ENCODE measurements at regions not wholly inside any gene's neighbourhood (a gene's known extent, or its start where the extent isn't known, plus 50 kb on each side); places are given as distances from the start of the nearest gene placed in this dataset.

- Histone ChIP-seq H3K4me3 (replicated peaks; ENCODE audit: low read depth, low read length) (no peak overlapping the region), H3K27me3 (replicated peaks; ENCODE audit: control insufficient read depth, insufficient read depth, low read length) (no peaks in the 10 kb centered on the region), H3K36me3 (ENCODE audit: control insufficient read depth, insufficient read depth, low read length) (no peaks in the 10 kb centered on the region)
- TF ChIP-seq, protein P1, sequence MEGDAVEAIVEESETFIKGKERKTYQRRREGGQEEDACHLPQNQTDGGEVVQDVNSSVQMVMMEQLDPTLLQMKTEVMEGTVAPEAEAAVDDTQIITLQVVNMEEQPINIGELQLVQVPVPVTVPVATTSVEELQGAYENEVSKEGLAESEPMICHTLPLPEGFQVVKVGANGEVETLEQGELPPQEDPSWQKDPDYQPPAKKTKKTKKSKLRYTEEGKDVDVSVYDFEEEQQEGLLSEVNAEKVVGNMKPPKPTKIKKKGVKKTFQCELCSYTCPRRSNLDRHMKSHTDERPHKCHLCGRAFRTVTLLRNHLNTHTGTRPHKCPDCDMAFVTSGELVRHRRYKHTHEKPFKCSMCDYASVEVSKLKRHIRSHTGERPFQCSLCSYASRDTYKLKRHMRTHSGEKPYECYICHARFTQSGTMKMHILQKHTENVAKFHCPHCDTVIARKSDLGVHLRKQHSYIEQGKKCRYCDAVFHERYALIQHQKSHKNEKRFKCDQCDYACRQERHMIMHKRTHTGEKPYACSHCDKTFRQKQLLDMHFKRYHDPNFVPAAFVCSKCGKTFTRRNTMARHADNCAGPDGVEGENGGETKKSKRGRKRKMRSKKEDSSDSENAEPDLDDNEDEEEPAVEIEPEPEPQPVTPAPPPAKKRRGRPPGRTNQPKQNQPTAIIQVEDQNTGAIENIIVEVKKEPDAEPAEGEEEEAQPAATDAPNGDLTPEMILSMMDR (IDR thresholded peaks at IDR 0.05; ENCODE audit: insufficient read depth, low read length, poor library complexity, severe bottlenecking), result no peak
- no peak for DNase-seq (ENCODE audit: extremely low read depth, insufficient read length)
These were observed 1120.5 kb upstream of the RAG2 start for GRCh38 chr11:37718431-37718999.

GRCh38 chr11:37712251-37712650, 1114.2 kb upstream of the RAG2 start:
- no peak for DNase-seq (ENCODE audit: extremely low read depth, insufficient read length)
- Histone ChIP-seq H3K4me3 (replicated peaks; ENCODE audit: low read depth, low read length) (no peak overlapping the region), H3K27me3 (replicated peaks; ENCODE audit: control insufficient read depth, insufficient read depth, low read length) (no peaks in the 10 kb centered on the region), H3K36me3 (ENCODE audit: control insufficient read depth, insufficient read depth, low read length) (no peaks in the 10 kb centered on the region)
- TF ChIP-seq, protein P1 (IDR thresholded peaks at IDR 0.05; ENCODE audit: insufficient read depth, low read length, poor library complexity, severe bottlenecking), result no peak

DNA sequence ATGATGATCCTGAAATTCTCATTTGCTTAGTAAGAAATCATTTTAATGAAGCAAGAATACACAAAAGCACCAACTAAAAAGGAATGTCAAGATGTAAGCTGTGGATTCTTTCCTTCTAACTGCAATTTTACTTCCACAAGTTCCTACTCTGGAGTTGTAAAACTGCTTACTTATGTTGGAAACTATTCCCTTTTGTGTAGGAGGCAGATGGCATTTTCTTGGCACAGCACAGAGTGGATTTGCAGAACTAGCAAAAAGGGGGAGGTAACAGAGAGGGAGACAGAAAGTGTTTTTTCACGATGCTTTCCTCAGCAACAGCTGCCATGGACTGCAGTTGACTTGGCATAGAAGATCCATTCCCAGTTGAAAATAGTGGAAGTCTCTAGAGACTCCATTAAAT, 1112.0 kb upstream of the RAG2 start:
- TF ChIP-seq, protein P1 (IDR thresholded peaks at IDR 0.05; ENCODE audit: insufficient read depth, low read length, poor library complexity, severe bottlenecking), result no peak
- no peaks in the 10 kb centered on the region for H3K36me3 ChIP-seq (ENCODE audit: control insufficient read depth, insufficient read depth, low read length)
- H3K4me3 ChIP-seq (replicated peaks; ENCODE audit: low read depth, low read length), result no peak overlapping the region
- no peak for DNase-seq (ENCODE audit: extremely low read depth, insufficient read length)
- no peaks in the 10 kb centered on the region for H3K27me3 ChIP-seq (replicated peaks; ENCODE audit: control insufficient read depth, insufficient read depth, low read length)

DNA sequence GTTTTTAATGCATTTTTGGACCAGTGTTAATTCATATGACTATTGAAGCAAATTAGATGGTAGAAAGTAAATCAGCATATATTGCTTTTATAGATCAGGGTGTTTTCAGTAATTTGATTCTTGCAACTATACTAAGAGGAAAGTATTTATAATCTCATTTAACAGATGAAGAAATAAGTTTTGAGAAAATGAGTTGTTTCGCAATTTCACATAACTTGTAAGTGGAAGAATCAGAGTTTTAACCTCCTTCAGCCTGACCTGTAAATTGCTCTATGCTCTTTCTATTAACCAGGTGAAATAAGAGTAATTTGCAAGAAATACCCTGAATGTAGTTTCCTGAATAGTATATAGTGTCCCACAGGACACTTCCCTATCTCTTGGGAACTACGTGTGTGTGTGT, 1106.8 kb upstream of the RAG2 start:
- Histone ChIP-seq H3K36me3 (ENCODE audit: control insufficient read depth, insufficient read depth, low read length) (no peaks in the 10 kb centered on the region), H3K4me3 (replicated peaks; ENCODE audit: low read depth, low read length) (no peak overlapping the region), H3K27me3 (replicated peaks; ENCODE audit: control insufficient read depth, insufficient read depth, low read length) (no peaks in the 10 kb centered on the region)
- TF ChIP-seq, protein P1 (IDR thresholded peaks at IDR 0.05; ENCODE audit: insufficient read depth, low read length, poor library complexity, severe bottlenecking), result no peak
- DNase-seq (ENCODE audit: extremely low read depth, insufficient read length), result no peak

DNA sequence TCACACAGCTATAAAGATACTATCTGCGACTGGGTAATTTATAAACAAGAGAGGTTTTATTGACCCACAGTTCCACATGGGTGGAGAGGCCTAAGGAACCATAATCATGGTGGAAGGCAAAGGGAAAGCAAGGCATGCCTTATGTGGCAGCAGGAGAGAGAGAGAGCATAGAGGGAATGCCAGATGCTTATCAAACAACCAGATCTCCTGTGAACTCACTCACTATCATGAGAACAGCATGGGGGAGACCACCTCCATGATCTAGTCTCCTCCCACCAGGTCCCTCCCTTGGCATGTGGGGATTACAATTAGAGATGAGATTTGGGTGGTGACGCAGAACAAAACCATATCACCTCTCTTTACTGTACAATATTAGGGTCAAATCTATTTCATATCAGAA, 1101.6 kb upstream of the RAG2 start:
- no peak for DNase-seq (ENCODE audit: extremely low read depth, insufficient read length)
- H3K36me3 ChIP-seq (ENCODE audit: control insufficient read depth, insufficient read depth, low read length), result no peaks in the 10 kb centered on the region
- TF ChIP-seq, protein P1 (IDR thresholded peaks at IDR 0.05; ENCODE audit: insufficient read depth, low read length, poor library complexity, severe bottlenecking), result no peak
- H3K4me3 ChIP-seq (replicated peaks; ENCODE audit: low read depth, low read length), result no peak overlapping the region
- no peaks in the 10 kb centered on the region for H3K27me3 ChIP-seq (replicated peaks; ENCODE audit: control insufficient read depth, insufficient read depth, low read length)

DNA sequence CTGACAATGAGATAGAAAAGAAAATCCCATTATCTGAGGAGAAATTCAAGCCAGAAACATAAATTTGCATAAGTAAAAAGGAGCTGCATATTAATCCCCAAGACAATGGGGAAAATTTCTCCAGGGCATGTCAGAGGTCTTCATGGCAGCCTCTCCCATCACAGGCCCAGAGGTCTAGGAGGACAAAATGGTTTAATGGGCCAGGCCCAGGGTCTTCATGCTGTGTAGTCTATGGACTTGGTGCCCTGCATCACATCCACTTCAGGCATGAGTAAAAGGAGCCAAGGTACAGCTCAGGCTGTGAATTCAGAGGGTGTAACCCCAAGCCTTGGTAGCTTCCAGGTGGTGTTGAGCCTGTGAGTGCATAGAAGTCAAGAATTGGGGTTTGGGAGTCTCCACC, 1097.2 kb upstream of the RAG2 start:
- Histone ChIP-seq H3K4me3 (replicated peaks; ENCODE audit: low read depth, low read length) (no peak overlapping the region), H3K36me3 (ENCODE audit: control insufficient read depth, insufficient read depth, low read length) (no peaks in the 10 kb centered on the region), H3K27me3 (replicated peaks; ENCODE audit: control insufficient read depth, insufficient read depth, low read length) (no peaks in the 10 kb centered on the region)
- TF ChIP-seq, protein P1 (IDR thresholded peaks at IDR 0.05; ENCODE audit: insufficient read depth, low read length, poor library complexity, severe bottlenecking), result no peak
- DNase-seq (ENCODE audit: extremely low read depth, insufficient read length), result no peak

All from GM06990 (cell line).